NCI-H2029 (cell line): ENCODE measurements at regions not wholly inside any gene's neighbourhood (a gene's known extent, or its start where the extent isn't known, plus 50 kb on each side); places are given as distances from the start of the nearest gene placed in this dataset.

Experiments
- DNase-seq: peaks from one replicate; lab custom pipeline; 2025; lab: John Stamatoyannopoulos, UW

- no peak for DNase-seq
Observed at GRCh38 chr1:221810406-221810805, 68.5 kb upstream of the DUSP10 start.

- DNase-seq: no peak
Observed at GRCh38 chr1:221809091-221810029, 67.5 kb upstream of the DUSP10 start.

- DNase-seq: no peak
Observed at GRCh38 chr1:221806984-221807383, 65.1 kb upstream of the DUSP10 start.

- no peak for DNase-seq
Observed at GRCh38 chr1:221806236-221806635, 64.3 kb upstream of the DUSP10 start.

GRCh38 chr1:221805121-221805520, 63.2 kb upstream of the DUSP10 start:
- no peak for DNase-seq

- no peak for DNase-seq
Observed at GRCh38 chr1:221804303-221804702, 62.4 kb upstream of the DUSP10 start.

GRCh38 chr1:221801773-221802516, 60.1 kb upstream of the DUSP10 start:
- DNase-seq: no peak

GRCh38 chr1:221801251-221801661, 59.4 kb upstream of the DUSP10 start:
- no peak for DNase-seq

- DNase-seq: no peak
Observed at GRCh38 chr1:221800831-221801230, 58.9 kb upstream of the DUSP10 start.

- no peak for DNase-seq
Observed at GRCh38 chr1:221797506-221797905, 55.6 kb upstream of the DUSP10 start.

GRCh38 chr1:221796700-221797099, 54.8 kb upstream of the DUSP10 start:
- no peak for DNase-seq

- DNase-seq: no peak
Observed at GRCh38 chr1:221795380-221795779, 53.5 kb upstream of the DUSP10 start.

- no peak for DNase-seq
Observed at GRCh38 chr1:221794935-221795334, 53.0 kb upstream of the DUSP10 start.

- DNase-seq: no peak
Observed at GRCh38 chr1:221794079-221794670, 52.3 kb upstream of the DUSP10 start.

- DNase-seq: no peak
Observed at GRCh38 chr1:221793439-221794078, 51.7 kb upstream of the DUSP10 start.

GRCh38 chr1:221791846-221792245, 50.0 kb upstream of the DUSP10 start:
- DNase-seq: no peak
